Neuronal stem cell (in vitro differentiated cells): ENCODE measurements at regions not wholly inside any gene's neighbourhood (a gene's known extent, or its start where the extent isn't known, plus 50 kb on each side); places are given as distances from the start of the nearest gene placed in this dataset.

Experiments
- DNase-seq: peaks from one replicate; pipeline ENCODE4 v3.0.0-alpha.2; 2013; ENCODE audit warnings: low spot score
- H2AFZ ChIP-seq: one replicate; pipeline ENCODE4 v1.6.1; 2013; ENCODE audit warnings: mild to moderate bottlenecking, low read length, inconsistent platforms
- H2AK5ac ChIP-seq: 2 replicates; pipeline ENCODE4 v1.6.1; 2013; ENCODE audit warnings: low read depth, mild to moderate bottlenecking, inconsistent platforms, low read length, moderate library complexity, mixed read lengths
- H2BK120ac ChIP-seq: 2 replicates; pipeline ENCODE4 v1.6.1; 2013; ENCODE audit warnings: low read depth, mild to moderate bottlenecking, inconsistent platforms, low read length, moderate library complexity, mixed read lengths
- H2BK12ac ChIP-seq: one replicate; pipeline ENCODE4 v1.6.1; 2013; ENCODE audit warnings: low read length, inconsistent platforms
- H2BK15ac ChIP-seq: 2 replicates; pipeline ENCODE4 v1.6.1; 2013; ENCODE audit warnings: mild to moderate bottlenecking, low read length, inconsistent platforms, mixed read lengths
- H2BK5ac ChIP-seq: one replicate; pipeline ENCODE4 v1.6.1; 2013; ENCODE audit warnings: inconsistent platforms, mild to moderate bottlenecking, low read length, moderate library complexity
- H3K14ac ChIP-seq: one replicate; pipeline ENCODE4 v1.6.1; 2013; ENCODE audit warnings: low read length, inconsistent platforms
- H3K18ac ChIP-seq: 2 replicates; pipeline ENCODE4 v1.6.1; 2013; ENCODE audit warnings: low read length, inconsistent platforms
- H3K23ac ChIP-seq: 2 replicates; pipeline ENCODE4 v1.6.1; 2013; ENCODE audit warnings: low read depth, mild to moderate bottlenecking, mixed read lengths, low read length, inconsistent platforms; ENCODE audit not compliant: poor library complexity
- H3K27ac ChIP-seq: replicated peaks from 3 replicates; pipeline ENCODE4 v1.5.1; 2013; ENCODE audit warnings: low read length, inconsistent platforms
- H3K27me3 ChIP-seq, 3 experiments: 2 replicates each; pipeline ENCODE4 v1.6.1; 2013; ENCODE audit warnings: low read length in 3 of 3, mild to moderate bottlenecking in 2 of 3, inconsistent platforms in 1 of 3, low read depth in 1 of 3, mixed read lengths in 1 of 3, moderate library complexity in 1 of 3; ENCODE audit not compliant: control insufficient read depth in 3 of 3, insufficient read depth in 3 of 3
- H3K36me3 ChIP-seq, 2 donors: replicated peaks in 1 of 2; 2 replicates each; pipeline ENCODE4 v1.6.1; 2013; ENCODE audit warnings: low read length in 2 of 2; ENCODE audit not compliant: control insufficient read depth in 2 of 2, insufficient read depth in 2 of 2
- H3K4ac ChIP-seq: 2 replicates; pipeline ENCODE4 v1.6.1; 2013; ENCODE audit warnings: inconsistent platforms, mild to moderate bottlenecking, low read length, moderate library complexity
- H3K4me1 ChIP-seq, 2 donors: 1 replicate in 1 of 2; 2 replicates in 1 of 2; pipeline ENCODE4 v1.6.1; 2013; ENCODE audit warnings: low read length in 2 of 2, low read depth in 1 of 2; ENCODE audit not compliant: control insufficient read depth in 2 of 2, insufficient read depth in 1 of 2
- H3K4me2 ChIP-seq: one replicate; pipeline ENCODE4 v1.6.1; 2013; ENCODE audit warnings: mild to moderate bottlenecking, low read length, inconsistent platforms; ENCODE audit not compliant: insufficient read depth, poor library complexity, severe bottlenecking
- H3K4me3 ChIP-seq, 2 donors: 2 replicates each; pipeline ENCODE4 v1.5.1; 2013; ENCODE audit warnings: low read length in 2 of 2, mild to moderate bottlenecking in 2 of 2, inconsistent platforms in 1 of 2, moderate library complexity in 1 of 2
- H3K79me1 ChIP-seq: one replicate; pipeline ENCODE4 v1.6.1; 2013; ENCODE audit warnings: low read depth, mild to moderate bottlenecking, inconsistent platforms, low read length, moderate library complexity
- H3K9ac ChIP-seq: one replicate; pipeline ENCODE4 v1.6.1; 2013; ENCODE audit warnings: mild to moderate bottlenecking, low read depth, low read length, inconsistent platforms; ENCODE audit not compliant: poor library complexity
- H3K9me3 ChIP-seq, 2 donors: replicated peaks in 1 of 2; 2 replicates each; pipeline versions ENCODE3 to v1.6.1; 2013; ENCODE audit warnings: low read length in 2 of 2, mild to moderate bottlenecking in 2 of 2, inconsistent platforms in 1 of 2, low read depth in 1 of 2, mixed read lengths in 1 of 2, moderate library complexity in 1 of 2; ENCODE audit not compliant: control insufficient read depth in 2 of 2, insufficient read depth in 1 of 2
- H4K8ac ChIP-seq: one replicate; pipeline ENCODE4 v1.6.1; 2013; ENCODE audit warnings: low read depth, mild to moderate bottlenecking, inconsistent platforms, low read length, moderate library complexity
- H4K91ac ChIP-seq: one replicate; pipeline ENCODE4 v1.6.1; 2013; ENCODE audit warnings: low read length, low read depth, mild to moderate bottlenecking, inconsistent platforms; ENCODE audit not compliant: poor library complexity
- WGBS, 2 donors: extraction: QIAGEN DNeasy Blood & Tissue Kit; methylation state at CpG; one replicate each; pipeline ENCODE4 v1.1.7; 2013; ENCODE audit warnings: missing lambda C conversion rate in 2 of 2, mixed read lengths in 1 of 2; ENCODE audit not compliant: insufficient read length in 2 of 2, insufficient replicate concordance in 1 of 2; ENCODE audit errors: extremely low coverage in 2 of 2; 5-methylcytosine and 5-hydroxymethylcytosine counted together

GRCh38 chr21:28135646-28136045, 857.0 kb downstream of the LTN1 start:
- Histone ChIP-seq H3K27me3 (no peaks in the 10 kb centered on the region), H3K4me2 (no peak overlapping the region), H3K4me3 (no peak overlapping the region), H3K27ac (no peak overlapping the region), H3K9ac (no peak overlapping the region), H2BK120ac (no peak overlapping the region), H4K8ac (no peak overlapping the region), H2BK15ac (no peak overlapping the region), H3K79me1 (no peaks in the 10 kb centered on the region), H3K23ac (no peak overlapping the region), H3K18ac (no peak overlapping the region), H4K91ac (no peak overlapping the region), H3K9me3 (peaks cover 0 to 2% of the 10 kb centered on the region in 2 donors), H3K4ac (no peak overlapping the region), H2AK5ac (no peak overlapping the region), H3K4me1 (no peaks in the 10 kb centered on the region), H3K36me3 (no peaks in the 10 kb centered on the region), H2AFZ (no peak overlapping the region), H2BK5ac (no peak overlapping the region), H3K14ac (no peak overlapping the region), H2BK12ac (no peak overlapping the region)
- no peak for DNase-seq
- no CpG with 5 or more reads among the region's 2 CpGs for WGBS, 2 donors

GRCh38 chr21:28133116-28133515, 859.6 kb downstream of the LTN1 start:
- Histone ChIP-seq H3K18ac (no peak overlapping the region), H2BK12ac (no peak overlapping the region), H2AK5ac (no peak overlapping the region), H3K4me2 (no peak overlapping the region), H3K36me3 (no peaks in the 10 kb centered on the region), H3K4me1 (no peaks in the 10 kb centered on the region), H3K4ac (no peak overlapping the region), H2BK120ac (no peak overlapping the region), H3K4me3 (no peak overlapping the region), H3K9me3 (peaks cover 0 to 3% of the 10 kb centered on the region in 2 donors), H3K23ac (no peak overlapping the region), H3K27me3 (no peaks in the 10 kb centered on the region), H3K9ac (no peak overlapping the region), H2BK15ac (no peak overlapping the region), H2BK5ac (no peak overlapping the region), H3K27ac (no peak overlapping the region), H4K91ac (no peak overlapping the region), H3K79me1 (no peaks in the 10 kb centered on the region), H4K8ac (no peak overlapping the region), H3K14ac (no peak overlapping the region), H2AFZ (no peak overlapping the region)
- DNase-seq = no peak
- WGBS, 2 donors = no CpG with 5 or more reads among the region's 2 CpGs

- no peaks in the 10 kb centered on the region for H3K4me1 ChIP-seq
- no peak overlapping the region for H3K23ac ChIP-seq
- no CpG with 5 or more reads among the region's 1 CpG for WGBS, 2 donors
- H4K91ac ChIP-seq = no peak overlapping the region
- no peak overlapping the region for H3K4me3 ChIP-seq
- no peak overlapping the region for H2AK5ac ChIP-seq
- H3K14ac ChIP-seq = no peak overlapping the region
- no peaks in the 10 kb centered on the region for H3K79me1 ChIP-seq
- no peak overlapping the region for H3K27ac ChIP-seq
- no peak overlapping the region for H4K8ac ChIP-seq
- no peaks in the 10 kb centered on the region for H3K27me3 ChIP-seq
- H3K18ac ChIP-seq = no peak overlapping the region
- no peaks in the 10 kb centered on the region for H3K36me3 ChIP-seq
- no peak overlapping the region for H2AFZ ChIP-seq
- DNase-seq = no peak
- no peak overlapping the region for H2BK5ac ChIP-seq
- peaks cover 0 to 3% of the 10 kb centered on the region in 2 donors for H3K9me3 ChIP-seq
- H3K4ac ChIP-seq = no peak overlapping the region
- H3K4me2 ChIP-seq = no peak overlapping the region
- H2BK15ac ChIP-seq = no peak overlapping the region
- H2BK12ac ChIP-seq = no peak overlapping the region
- no peak overlapping the region for H3K9ac ChIP-seq
- H2BK120ac ChIP-seq = no peak overlapping the region
Observed at GRCh38 chr21:28132713-28133112, 860.0 kb downstream of the LTN1 start.

- Histone ChIP-seq H3K9ac (no peak overlapping the region), H3K14ac (no peak overlapping the region), H3K27me3 (no peaks in the 10 kb centered on the region), H4K8ac (no peak overlapping the region), H3K4me3 (no peak overlapping the region), H3K79me1 (no peaks in the 10 kb centered on the region), H2BK120ac (no peak overlapping the region), H3K9me3 (peaks cover 0 to 3% of the 10 kb centered on the region in 2 donors), H3K4ac (no peak overlapping the region), H3K18ac (no peak overlapping the region), H3K36me3 (no peaks in the 10 kb centered on the region), H3K27ac (no peak overlapping the region), H2BK15ac (no peak overlapping the region), H3K4me2 (no peak overlapping the region), H2AK5ac (no peak overlapping the region), H2AFZ (no peak overlapping the region), H3K23ac (no peak overlapping the region), H2BK12ac (no peak overlapping the region), H2BK5ac (no peak overlapping the region), H3K4me1 (no peaks in the 10 kb centered on the region), H4K91ac (no peak overlapping the region)
- DNase-seq = no peak
- no CpG with 5 or more reads among the region's 2 CpGs for WGBS, 2 donors
Observed at GRCh38 chr21:28127175-28127785, 865.4 kb downstream of the LTN1 start.
